Esophagus squamous epithelium (tissue), 4 donors: ENCODE measurements at regions not wholly inside any gene's neighbourhood (a gene's known extent, or its start where the extent isn't known, plus 50 kb on each side); places are given as distances from the start of the nearest gene placed in this dataset.

Experiments used
- POLR2A ChIP-seq, 4 donors: fragments of 450-650 bp; IDR thresholded peaks; one replicate each; pipeline ENCODE4 v1.6.1; 2017; ENCODE audit warnings: antibody characterized with exemption in 4 of 4, mild to moderate bottlenecking in 4 of 4, moderate library complexity in 3 of 4
- TF ChIP-seq, protein P1 (sequence below), 6 experiments: fragments of 450-650 bp in 4 of 6; fragments of 200-600 bp in 2 of 6; sonication (generic) in 2 of 6; IDR thresholded peaks; one replicate each; pipeline ENCODE4 v1.5.1; 2016 to 2019; ENCODE audit warnings: antibody characterized with exemption in 6 of 6, mild to moderate bottlenecking in 4 of 6, moderate library complexity in 4 of 6

DNA sequence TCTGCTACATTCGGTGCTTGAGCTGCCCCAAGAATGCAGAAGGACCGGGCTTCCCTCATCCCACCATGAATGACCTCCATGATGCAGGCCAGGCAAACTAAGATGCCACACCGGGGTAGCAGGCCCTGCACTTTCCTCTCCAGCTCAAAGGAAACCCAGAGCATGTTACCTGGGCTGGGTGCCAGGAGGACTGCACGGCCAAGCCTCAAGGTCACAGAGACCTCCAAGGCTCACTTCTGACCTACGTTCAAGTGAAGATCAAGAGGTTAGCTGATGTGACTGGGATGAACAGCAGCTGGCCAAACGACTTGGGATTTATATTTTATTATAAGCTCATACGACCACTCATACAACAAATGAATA lies 501.8 kb downstream of the CD83 start:
- no peak for TF ChIP-seq POLR2A (IDR thresholded peaks at IDR 0.05)
- TF ChIP-seq, protein P1, sequence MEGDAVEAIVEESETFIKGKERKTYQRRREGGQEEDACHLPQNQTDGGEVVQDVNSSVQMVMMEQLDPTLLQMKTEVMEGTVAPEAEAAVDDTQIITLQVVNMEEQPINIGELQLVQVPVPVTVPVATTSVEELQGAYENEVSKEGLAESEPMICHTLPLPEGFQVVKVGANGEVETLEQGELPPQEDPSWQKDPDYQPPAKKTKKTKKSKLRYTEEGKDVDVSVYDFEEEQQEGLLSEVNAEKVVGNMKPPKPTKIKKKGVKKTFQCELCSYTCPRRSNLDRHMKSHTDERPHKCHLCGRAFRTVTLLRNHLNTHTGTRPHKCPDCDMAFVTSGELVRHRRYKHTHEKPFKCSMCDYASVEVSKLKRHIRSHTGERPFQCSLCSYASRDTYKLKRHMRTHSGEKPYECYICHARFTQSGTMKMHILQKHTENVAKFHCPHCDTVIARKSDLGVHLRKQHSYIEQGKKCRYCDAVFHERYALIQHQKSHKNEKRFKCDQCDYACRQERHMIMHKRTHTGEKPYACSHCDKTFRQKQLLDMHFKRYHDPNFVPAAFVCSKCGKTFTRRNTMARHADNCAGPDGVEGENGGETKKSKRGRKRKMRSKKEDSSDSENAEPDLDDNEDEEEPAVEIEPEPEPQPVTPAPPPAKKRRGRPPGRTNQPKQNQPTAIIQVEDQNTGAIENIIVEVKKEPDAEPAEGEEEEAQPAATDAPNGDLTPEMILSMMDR (IDR thresholded peaks at IDR 0.05) = no peak
